Head of caudate nucleus (tissue), 42 donors: ENCODE measurements at regions not wholly inside any gene's neighbourhood (a gene's known extent, or its start where the extent isn't known, plus 50 kb on each side); places are given as distances from the start of the nearest gene placed in this dataset.

Experiments used
- DNase-seq, 42 donors: peaks; one replicate each; pipeline versions ENCODE4 v3.0.0 to v3.0.0-alpha.2; 2020 to 2021; ENCODE audit warnings: mixed read lengths in 7 of 42
- intact Hi-C: fragments of 100-400 bp; cut with DNase I; formaldehyde crosslinking; loops from one replicate; pipeline ENCODE4 v1.15.0; 2022

- intact Hi-C loops: no loop called here
- no peak for DNase-seq
Measured at GRCh38 chr9:107064378-107064777, 201.4 kb downstream of the ZNF462 start.

GRCh38 chr9:107065549-107065948, 202.6 kb downstream of the ZNF462 start:
- intact Hi-C loops: no loop called here
- DNase-seq: no peak

- intact Hi-C loops: no loop called here
- no peak for DNase-seq
Measured at GRCh38 chr9:107067739-107068416, 204.9 kb downstream of the ZNF462 start.

GRCh38 chr9:107068581-107068980, 205.6 kb downstream of the ZNF462 start:
- intact Hi-C loops: no loop called here
- no peak for DNase-seq

GRCh38 chr9:107070586-107070985, 207.6 kb downstream of the ZNF462 start:
- intact Hi-C loops: no loop called here
- DNase-seq: no peak

- intact Hi-C loops: no loop called here
- no peak for DNase-seq
Measured at GRCh38 chr9:107078061-107078460, 205.0 kb upstream of the RAD23B start.

- intact Hi-C loops: no loop called here
- no peak for DNase-seq
Measured at GRCh38 chr9:107079589-107079988, 203.5 kb upstream of the RAD23B start.

GRCh38 chr9:107080130-107080529, 202.9 kb upstream of the RAD23B start:
- intact Hi-C loops: no loop called here
- DNase-seq: no peak

GRCh38 chr9:107086460-107086859, 196.6 kb upstream of the RAD23B start:
- no peak for DNase-seq
- intact Hi-C loops: no loop called here

- intact Hi-C loops: no loop called here
- no peak for DNase-seq
Measured at GRCh38 chr9:107087222-107087621, 195.9 kb upstream of the RAD23B start.

- intact Hi-C loops: no loop called here
- DNase-seq: no peak
Measured at GRCh38 chr9:107090218-107090617, 192.9 kb upstream of the RAD23B start.

- intact Hi-C loops: no loop called here
Measured at GRCh38 chr9:107093365-107094060, 189.6 kb upstream of the RAD23B start.

GRCh38 chr9:107094370-107094769, 188.7 kb upstream of the RAD23B start:
- intact Hi-C loops: no loop called here
- no peak for DNase-seq

More at GRCh38 chr9:107093365-107094060, 189.6 kb upstream of the RAD23B start:
- no peak for DNase-seq

GRCh38 chr9:107100591-107100990, 182.5 kb upstream of the RAD23B start:
- DNase-seq: no peak
- intact Hi-C loops: no loop called here

- intact Hi-C loops: no loop called here
- DNase-seq: no peak
Measured at GRCh38 chr9:107102011-107102410, 181.1 kb upstream of the RAD23B start.

GRCh38 chr9:107103621-107104020, 179.5 kb upstream of the RAD23B start:
- intact Hi-C loops: no loop called here
- DNase-seq: no peak

GRCh38 chr9:107105784-107106183, 177.3 kb upstream of the RAD23B start:
- intact Hi-C loops: no loop called here
- DNase-seq: no peak

- intact Hi-C loops: no loop called here
- no peak for DNase-seq
Measured at GRCh38 chr9:107106416-107106815, 176.7 kb upstream of the RAD23B start.

GRCh38 chr9:107108342-107109130, 174.5 kb upstream of the RAD23B start:
- intact Hi-C loops: no loop called here
- DNase-seq: no peak

GRCh38 chr9:107109324-107109723, 173.8 kb upstream of the RAD23B start:
- intact Hi-C loops: no loop called here
- no peak for DNase-seq
